Body of pancreas (tissue), 4 donors: ENCODE measurements at regions not wholly inside any gene's neighbourhood (a gene's known extent, or its start where the extent isn't known, plus 50 kb on each side); places are given as distances from the start of the nearest gene placed in this dataset.

Experiments
- POLR2A ChIP-seq, 3 donors: fragments of 450-650 bp; IDR thresholded peaks; one replicate each; pipeline ENCODE4 v1.6.1; 2016; ENCODE audit warnings: antibody characterized with exemption in 3 of 3, mild to moderate bottlenecking in 2 of 3
- TF ChIP-seq, protein P1 (sequence below), 7 experiments: fragments of 450-650 bp in 4 of 7; fragments of 200-600 bp in 3 of 7; sonication (generic) in 3 of 7; IDR thresholded peaks; one replicate each; pipeline ENCODE4 v1.5.1; 2016 to 2019; ENCODE audit warnings: antibody characterized with exemption in 7 of 7

DNA sequence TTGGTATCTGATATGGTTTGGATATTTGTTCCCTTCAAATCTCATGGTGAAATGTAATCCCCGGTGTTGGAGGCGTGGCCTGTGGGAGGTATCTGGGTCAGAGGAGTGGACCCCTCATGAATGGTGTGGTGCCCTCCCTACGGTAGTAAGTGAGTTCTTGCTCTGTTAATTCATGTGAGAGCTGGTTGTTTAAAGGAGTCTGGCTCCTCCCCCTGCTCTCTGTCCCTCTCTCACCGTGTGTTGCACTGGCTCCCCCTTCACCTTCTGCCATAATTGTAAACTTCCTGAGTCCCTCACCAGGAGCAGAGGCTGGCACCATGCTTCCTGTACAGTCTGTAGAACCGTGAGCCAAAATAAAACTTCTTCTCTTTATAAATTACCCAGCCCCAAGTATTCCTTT, 246.9 kb upstream of the AGTR1 start:
- TF ChIP-seq, protein P1, sequence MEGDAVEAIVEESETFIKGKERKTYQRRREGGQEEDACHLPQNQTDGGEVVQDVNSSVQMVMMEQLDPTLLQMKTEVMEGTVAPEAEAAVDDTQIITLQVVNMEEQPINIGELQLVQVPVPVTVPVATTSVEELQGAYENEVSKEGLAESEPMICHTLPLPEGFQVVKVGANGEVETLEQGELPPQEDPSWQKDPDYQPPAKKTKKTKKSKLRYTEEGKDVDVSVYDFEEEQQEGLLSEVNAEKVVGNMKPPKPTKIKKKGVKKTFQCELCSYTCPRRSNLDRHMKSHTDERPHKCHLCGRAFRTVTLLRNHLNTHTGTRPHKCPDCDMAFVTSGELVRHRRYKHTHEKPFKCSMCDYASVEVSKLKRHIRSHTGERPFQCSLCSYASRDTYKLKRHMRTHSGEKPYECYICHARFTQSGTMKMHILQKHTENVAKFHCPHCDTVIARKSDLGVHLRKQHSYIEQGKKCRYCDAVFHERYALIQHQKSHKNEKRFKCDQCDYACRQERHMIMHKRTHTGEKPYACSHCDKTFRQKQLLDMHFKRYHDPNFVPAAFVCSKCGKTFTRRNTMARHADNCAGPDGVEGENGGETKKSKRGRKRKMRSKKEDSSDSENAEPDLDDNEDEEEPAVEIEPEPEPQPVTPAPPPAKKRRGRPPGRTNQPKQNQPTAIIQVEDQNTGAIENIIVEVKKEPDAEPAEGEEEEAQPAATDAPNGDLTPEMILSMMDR (IDR thresholded peaks at IDR 0.05): no peak
- no peak for TF ChIP-seq POLR2A (IDR thresholded peaks at IDR 0.05)
